ENCODE measurements at regions not wholly inside any gene's neighbourhood (a gene's known extent, or its start where the extent isn't known, plus 50 kb on each side); places are given as distances from the start of the nearest gene placed in this dataset.
A peak's percentile ranks its signal among the peaks of the same experiment; 100 is the strongest.

DNA sequence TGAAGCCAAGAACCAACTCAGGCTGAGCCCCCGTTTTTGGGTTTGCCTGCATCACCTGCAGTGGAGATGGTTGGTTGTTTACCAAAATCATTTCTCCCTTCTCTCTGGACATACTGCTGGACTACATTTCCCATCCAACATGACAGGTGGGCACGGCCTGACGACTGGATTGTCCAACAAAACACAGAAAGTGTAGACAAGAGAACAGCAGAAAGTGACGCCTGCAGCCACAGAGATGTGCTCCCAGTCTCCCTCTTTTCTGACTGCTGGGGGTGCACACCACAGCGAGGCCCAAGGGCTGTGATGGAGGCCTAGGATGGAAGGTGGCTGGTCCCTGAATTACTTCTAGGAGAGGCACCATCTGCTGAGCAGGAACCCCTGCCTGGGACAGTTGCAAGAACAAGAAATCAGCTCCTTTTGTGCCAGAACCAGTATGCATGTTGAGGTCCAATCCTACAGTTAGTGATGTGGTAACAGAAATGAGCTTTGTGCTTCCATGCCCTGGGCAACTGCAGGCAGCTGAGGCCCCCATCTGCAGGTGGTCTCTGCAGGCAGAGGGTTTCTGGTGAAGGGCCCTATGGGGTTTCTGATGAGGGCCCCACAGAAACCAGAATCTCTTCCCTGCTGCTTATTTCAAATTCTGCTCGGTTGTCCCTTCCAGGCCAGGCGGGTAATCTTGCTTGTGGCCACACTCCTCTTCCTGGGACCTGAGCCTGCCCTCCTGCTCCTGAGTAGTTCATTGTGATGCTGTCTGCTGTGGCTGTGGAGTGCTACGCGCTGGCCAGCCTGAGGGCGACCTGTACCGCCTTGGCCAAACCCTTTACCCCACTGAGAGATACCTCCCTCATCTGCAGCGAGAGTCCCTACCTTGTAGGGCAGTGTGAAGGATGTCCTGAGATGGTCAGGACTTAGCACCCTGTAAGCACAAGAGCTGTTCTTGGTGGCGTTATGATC lies 168.3 kb downstream of the ASB1 start:
- Histone ChIP-seq H3K4me1 (peaks cover 0 to 4% (median 0%) of the 10 kb centered on the region in 6 donors), H3K9me3 (no peaks in the 10 kb centered on the region), H3K27ac (no peak overlapping the region), H3K4me3 (no peak overlapping the region), H3K36me3 (no peaks in the 10 kb centered on the region), H3K27me3 (replicated peaks in 1 of 7) (peaks cover 0 to 25% (median 0%) of the 10 kb centered on the region in 7 donors)
- no peak for DNase-seq
- TF ChIP-seq, protein P1, sequence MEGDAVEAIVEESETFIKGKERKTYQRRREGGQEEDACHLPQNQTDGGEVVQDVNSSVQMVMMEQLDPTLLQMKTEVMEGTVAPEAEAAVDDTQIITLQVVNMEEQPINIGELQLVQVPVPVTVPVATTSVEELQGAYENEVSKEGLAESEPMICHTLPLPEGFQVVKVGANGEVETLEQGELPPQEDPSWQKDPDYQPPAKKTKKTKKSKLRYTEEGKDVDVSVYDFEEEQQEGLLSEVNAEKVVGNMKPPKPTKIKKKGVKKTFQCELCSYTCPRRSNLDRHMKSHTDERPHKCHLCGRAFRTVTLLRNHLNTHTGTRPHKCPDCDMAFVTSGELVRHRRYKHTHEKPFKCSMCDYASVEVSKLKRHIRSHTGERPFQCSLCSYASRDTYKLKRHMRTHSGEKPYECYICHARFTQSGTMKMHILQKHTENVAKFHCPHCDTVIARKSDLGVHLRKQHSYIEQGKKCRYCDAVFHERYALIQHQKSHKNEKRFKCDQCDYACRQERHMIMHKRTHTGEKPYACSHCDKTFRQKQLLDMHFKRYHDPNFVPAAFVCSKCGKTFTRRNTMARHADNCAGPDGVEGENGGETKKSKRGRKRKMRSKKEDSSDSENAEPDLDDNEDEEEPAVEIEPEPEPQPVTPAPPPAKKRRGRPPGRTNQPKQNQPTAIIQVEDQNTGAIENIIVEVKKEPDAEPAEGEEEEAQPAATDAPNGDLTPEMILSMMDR (IDR thresholded peaks at IDR 0.05 in 8 of 11, conservative IDR thresholded peaks at IDR 0.05 in 3 of 11), result no peak
- TF ChIP-seq POLR2AphosphoS5 (IDR thresholded peaks at IDR 0.05) (no peak), POLR2A (IDR thresholded peaks at IDR 0.05) (no peak)
- intact Hi-C loops (cut with DNase I; ENCODE audit: low total_unique reads), result no loop called here
- 83 to 94% (median 88%) methylated on average over 13 of the region's 13 CpGs for WGBS, 5 donors

DNA sequence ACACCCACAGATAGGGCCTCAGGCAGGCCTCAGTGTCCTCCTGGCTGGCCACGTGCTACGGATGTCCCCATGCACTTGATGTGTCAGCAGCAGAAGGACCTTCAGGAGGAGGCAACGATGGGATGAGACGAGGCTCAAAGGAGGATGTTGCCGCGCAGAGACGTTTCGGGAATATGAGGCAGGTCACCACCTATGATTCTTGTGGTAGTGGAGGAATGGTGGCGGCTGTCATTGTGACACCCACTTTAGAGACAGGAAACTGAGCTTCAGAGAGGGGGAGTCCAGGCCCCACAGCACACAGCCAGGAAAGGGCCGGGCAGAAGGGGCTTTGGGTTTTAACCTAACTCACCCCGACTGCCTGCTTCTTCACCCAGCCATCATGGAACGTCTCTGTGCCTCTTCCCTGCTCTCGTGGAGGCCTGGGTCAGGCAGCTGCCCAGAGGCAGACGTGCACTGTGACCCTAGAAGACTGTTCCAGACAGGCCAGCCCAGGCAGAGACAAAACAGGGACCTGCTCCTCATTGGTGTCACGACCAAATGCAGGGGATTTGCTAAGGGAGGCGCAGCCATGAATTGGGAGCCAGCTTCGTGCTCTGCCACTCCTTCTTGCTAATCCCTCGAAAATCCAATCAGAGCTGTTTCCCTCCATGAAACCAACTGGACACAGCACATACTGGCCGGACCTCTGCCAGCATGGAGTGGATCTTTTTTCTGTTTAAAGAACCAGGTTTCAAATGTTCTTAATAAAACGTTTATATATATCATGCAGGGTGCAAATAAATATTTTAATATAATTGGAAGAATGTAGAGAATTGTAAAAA lies 169.2 kb downstream of the ASB1 start:
- H3K4me1 ChIP-seq, result peaks cover 0 to 4% (median 0%) of the 10 kb centered on the region in 6 donors
- H3K27ac ChIP-seq, result no peak overlapping the region
- H3K36me3 ChIP-seq, result no peaks in the 10 kb centered on the region
- DNase-seq, result no peak
- no peaks in the 10 kb centered on the region for H3K9me3 ChIP-seq
- no peak overlapping the region for H3K4me3 ChIP-seq
- TF ChIP-seq, protein P1 (IDR thresholded peaks at IDR 0.05 in 8 of 11, conservative IDR thresholded peaks at IDR 0.05 in 3 of 11), result no peak
- no peak for TF ChIP-seq POLR2A (IDR thresholded peaks at IDR 0.05)
- 74 to 89% (median 87%) methylated on average over 17 to 20 of the region's 20 CpGs for WGBS, 5 donors
- intact Hi-C loops (cut with DNase I; ENCODE audit: low total_unique reads), result no loop called here
- peaks cover 0 to 30% (median 0%) of the 10 kb centered on the region in 7 donors for H3K27me3 ChIP-seq (replicated peaks in 1 of 7)

DNA sequence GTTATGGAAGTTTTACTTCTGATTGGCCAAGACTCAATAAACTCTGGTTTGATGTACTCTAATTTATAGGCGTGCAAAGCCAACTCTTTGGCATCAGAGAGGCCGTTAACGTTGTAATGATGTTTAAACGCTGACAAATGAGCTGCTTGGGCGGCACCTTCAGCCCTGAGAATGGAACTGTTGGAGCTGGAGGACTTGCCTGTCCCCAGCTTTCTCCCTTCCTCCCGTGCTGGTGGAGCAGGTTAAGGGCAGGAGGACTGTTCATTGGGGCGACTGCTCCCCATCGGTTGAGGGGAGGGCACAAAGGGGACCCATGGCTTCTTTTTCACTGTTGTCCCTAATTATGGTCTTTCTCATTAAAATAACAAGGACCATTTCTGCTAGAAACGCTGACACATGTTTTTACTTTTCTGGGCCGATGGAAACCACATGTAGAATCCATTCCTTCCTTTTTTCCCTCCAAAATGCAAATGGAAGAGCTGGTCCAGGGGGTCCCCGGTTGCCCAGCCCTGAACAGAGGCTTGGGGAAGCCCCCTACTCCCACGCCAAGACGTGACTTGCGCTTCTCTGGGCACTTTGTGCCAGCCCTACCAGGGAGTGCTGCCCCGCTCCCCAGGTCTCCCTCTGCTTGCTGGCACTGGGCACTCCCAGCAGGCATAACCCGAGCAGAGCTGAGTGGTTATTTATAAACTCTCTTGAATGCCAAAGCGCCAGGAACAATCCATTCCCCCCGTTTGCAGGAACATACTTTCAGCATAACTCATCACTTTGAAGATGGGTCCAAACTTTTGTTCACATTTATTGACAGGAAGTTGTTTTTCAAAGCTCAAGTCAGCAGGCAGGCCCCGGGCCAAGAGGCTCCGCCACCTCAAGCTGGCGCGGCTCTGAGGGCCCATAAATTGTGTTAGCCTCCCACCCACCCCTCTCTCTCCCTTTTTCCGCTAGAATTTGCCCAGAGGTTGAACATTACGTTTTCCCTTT lies 170.1 kb downstream of the ASB1 start:
- H3K4me1 ChIP-seq, result peaks cover 0 to 4% (median 0%) of the 10 kb centered on the region in 6 donors
- peak overlapping the region in 2 of 8 donors; percentile 3 to 23 for H3K27ac ChIP-seq
- H3K27me3 ChIP-seq (replicated peaks in 1 of 7), result peaks cover 0 to 38% (median 0%) of the 10 kb centered on the region in 7 donors
- H3K9me3 ChIP-seq, result no peaks in the 10 kb centered on the region
- no peak for TF ChIP-seq POLR2A (IDR thresholded peaks at IDR 0.05)
- peak in 2 of 3 donors; percentile 15 to 17 for TF ChIP-seq POLR2AphosphoS5 (IDR thresholded peaks at IDR 0.05)
- H3K4me3 ChIP-seq, result no peak overlapping the region
- intact Hi-C loops (cut with DNase I; ENCODE audit: low total_unique reads), result no loop called here
- 51 to 62% (median 55%) methylated on average over 24 of the region's 24 CpGs for WGBS, 5 donors
- H3K36me3 ChIP-seq, result no peaks in the 10 kb centered on the region
- DNase-seq, result no peak

Data from spleen (tissue), 11 donors.